ENCODE measurements at regions not wholly inside any gene's neighbourhood (a gene's known extent, or its start where the extent isn't known, plus 50 kb on each side); places are given as distances from the start of the nearest gene placed in this dataset.

DNA sequence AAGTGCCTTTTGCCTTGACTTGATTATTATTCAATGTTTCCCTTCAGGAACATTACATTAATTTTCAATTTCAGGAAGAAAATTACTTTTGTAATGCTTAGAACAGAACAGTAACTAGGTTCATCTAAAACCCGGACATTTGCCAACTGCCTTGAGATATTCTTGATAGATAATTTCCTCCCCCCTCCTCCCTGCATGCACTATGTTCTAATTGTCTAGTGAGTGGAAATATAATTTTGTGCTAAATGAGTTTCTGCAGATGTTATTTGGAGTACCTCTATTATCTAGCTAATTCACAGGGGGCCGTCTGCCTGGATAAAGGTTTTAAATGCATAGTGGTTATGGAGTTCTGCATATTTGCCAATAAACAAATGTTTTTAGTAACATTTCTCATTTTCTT lies 200.3 kb upstream of the SLC39A10 start:
- H3K4me1 ChIP-seq (replicated peaks in 1 of 4; ENCODE audit: control insufficient read depth in 3 of 4, insufficient read depth in 4 of 4, low read length in 3 of 4), result no peaks in the 10 kb centered on the region
- no peak overlapping the region for H4K5ac ChIP-seq (ENCODE audit: insufficient read length, low read depth, low read length)
- ChIA-PET CTCF (ENCODE audit: partially characterized antibody) (interaction anchor here (0.8 kb wide), 1 partner anchor 102 kb away, joined by 3 read pairs; no protein-coding TSS in a partner anchor), POLR2A (ENCODE audit: partially characterized antibody) (no interaction called here)
- H3K4ac ChIP-seq (replicated peaks; ENCODE audit: insufficient read length, low read depth, low read length), result no peak overlapping the region
- no peak overlapping the region for H2BK20ac ChIP-seq (ENCODE audit: low read length)
- no peak overlapping the region for H2BK15ac ChIP-seq (ENCODE audit: low read length)
- no peaks in the 10 kb centered on the region for H3K36me3 ChIP-seq (ENCODE audit: control insufficient read depth in 2 of 4, insufficient read depth in 4 of 4, low read length in 3 of 4)
- H3K18ac ChIP-seq (ENCODE audit: extremely low read depth, low read length), result no peak overlapping the region
- H3K23me2 ChIP-seq (ENCODE audit: low read depth, low read length), result no peaks in the 10 kb centered on the region
- FAIRE-seq (no peak), DNase-seq (ENCODE audit: low read depth in 1 of 2, low spot score in 2 of 2) (no peak)
- no peak overlapping the region for H3K4me3 ChIP-seq (ENCODE audit: extremely low read depth in 1 of 4, insufficient read depth in 2 of 4, low read depth in 3 of 4, low read length in 4 of 4)
- no peak overlapping the region for H2BK120ac ChIP-seq (replicated peaks; ENCODE audit: low read depth, low read length)
- no peak overlapping the region for H3K4me2 ChIP-seq (ENCODE audit: insufficient read depth in 1 of 2, low read depth in 2 of 2, low read length in 2 of 2)
- no peaks in the 10 kb centered on the region for H3K27me3 ChIP-seq (replicated peaks in 1 of 4; ENCODE audit: control insufficient read depth in 3 of 4, extremely low read depth in 1 of 4, insufficient read depth in 3 of 4, low read length in 3 of 4)
- WGBS, 2 experiments (ENCODE audit: extremely low coverage in 1 of 2, insufficient coverage in 1 of 2, insufficient read length in 1 of 2, insufficient replicate concordance in 2 of 2, low coverage in 1 of 2, low lambda C conversion rate in 2 of 2, missing lambda C conversion rate in 1 of 2), result 94% methylated on average over 2 of the region's 2 CpGs; no CpG with 5 or more reads in 1 of the 2 experiments
- no peak overlapping the region for H2BK12ac ChIP-seq (ENCODE audit: low read depth, low read length)
- H3K14ac ChIP-seq (ENCODE audit: insufficient read length), result no peak overlapping the region
- no peak overlapping the region for H4K8ac ChIP-seq (ENCODE audit: extremely low read depth, insufficient read depth, low read length)
- H2BK5ac ChIP-seq (ENCODE audit: low read depth, low read length), result no peak overlapping the region
- H2AFZ ChIP-seq (ENCODE audit: low read length), result no peak overlapping the region
- no peaks in the 10 kb centered on the region for H3K79me2 ChIP-seq (ENCODE audit: control insufficient read depth in 1 of 2, insufficient read depth in 2 of 2, low read length in 2 of 2)
- no peak overlapping the region for H3K9ac ChIP-seq (replicated peaks in 1 of 4; ENCODE audit: extremely low read depth in 1 of 4, low read depth in 3 of 4, low read length in 3 of 4)
- no peak overlapping the region for H3K56ac ChIP-seq (replicated peaks; ENCODE audit: insufficient read length, low read depth, low read length)
- no peak overlapping the region for H2AK5ac ChIP-seq (ENCODE audit: low read depth, low read length)
- H3K23ac ChIP-seq (ENCODE audit: insufficient read length), result no peak overlapping the region
- no peaks in the 10 kb centered on the region for H4K20me1 ChIP-seq (replicated peaks in 1 of 2; ENCODE audit: control insufficient read depth in 1 of 2, insufficient read depth in 2 of 2, low read length in 2 of 2)
- H3K9me3 ChIP-seq (ENCODE audit: insufficient read depth in 2 of 2, low read depth in 1 of 2, low read length in 1 of 2), result no peaks in the 10 kb centered on the region
- H3K79me1 ChIP-seq (ENCODE audit: low read depth, low read length), result no peaks in the 10 kb centered on the region
- H4K91ac ChIP-seq (replicated peaks; ENCODE audit: insufficient read length, low read length), result no peak overlapping the region
- TF ChIP-seq POU5F1 (IDR thresholded peaks at IDR 0.05; ENCODE audit: low read depth, low read length) (no peak), BRCA1 (IDR thresholded peaks at IDR 0.05; ENCODE audit: low read depth, low read length) (no peak), HDAC2 (IDR thresholded peaks at IDR 0.05; ENCODE audit: borderline replicate concordance in 1 of 2, low read depth in 2 of 2, low read length in 2 of 2) (no peak), SP1 (IDR thresholded peaks at IDR 0.05; ENCODE audit: low read depth, low read length) (no peak), SRF (IDR thresholded peaks at IDR 0.05; ENCODE audit: low read depth, low read length) (no peak)
- H3K27ac ChIP-seq (ENCODE audit: low read depth, low read length), result no peak overlapping the region
